Neural progenitor cell (in vitro differentiated cells): ENCODE measurements at regions not wholly inside any gene's neighbourhood (a gene's known extent, or its start where the extent isn't known, plus 50 kb on each side); places are given as distances from the start of the nearest gene placed in this dataset.

Experiments
- DNase-seq: peaks from one replicate; pipeline ENCODE4 v3.0.0-alpha.2; 2016; ENCODE audit warnings: low spot score
- H2AFZ ChIP-seq: fragments of 200-600 bp; sonication (generic); replicated peaks from 2 replicates; pipeline ENCODE4 v1.6.1; 2016; ENCODE audit warnings: antibody characterized with exemption
- H3F3A ChIP-seq: fragments of 200-600 bp; sonication (generic); 2 replicates; pipeline ENCODE4 v1.6.1; 2016; ENCODE audit warnings: antibody characterized with exemption, low read depth
- H3K27ac ChIP-seq: fragments of 200-600 bp; sonication (generic); 2 replicates; pipeline ENCODE4 v1.5.1; 2016; ENCODE audit warnings: mild to moderate bottlenecking
- H3K27me3 ChIP-seq: fragments of 200-600 bp; sonication (generic); 2 replicates; pipeline ENCODE4 v1.6.1; 2016; ENCODE audit warnings: mild to moderate bottlenecking, moderate library complexity
- H3K36me3 ChIP-seq: fragments of 200-600 bp; sonication (generic); 2 replicates; pipeline ENCODE4 v1.5.1; 2016
- H3K4me1 ChIP-seq: fragments of 200-600 bp; sonication (generic); 2 replicates; pipeline ENCODE4 v1.6.1; 2016; ENCODE audit warnings: mixed run types
- H3K4me2 ChIP-seq: fragments of 200-600 bp; sonication (generic); 2 replicates; pipeline ENCODE4 v1.6.1; 2016
- H3K4me3 ChIP-seq: fragments of 200-600 bp; sonication (generic); 2 replicates; pipeline ENCODE4 v1.5.1; 2016
- H3K79me2 ChIP-seq: fragments of 200-600 bp; sonication (generic); 2 replicates; pipeline ENCODE4 v1.6.1; 2016; ENCODE audit warnings: low read depth
- H3K9ac ChIP-seq: fragments of 200-600 bp; sonication (generic); 2 replicates; pipeline ENCODE4 v1.6.1; 2016
- H3K9me3 ChIP-seq: fragments of 200-600 bp; sonication (generic); 2 replicates; pipeline ENCODE4 v1.5.1; 2016; ENCODE audit warnings: low read depth
- H4K20me1 ChIP-seq: fragments of 200-600 bp; sonication (generic); 2 replicates; pipeline ENCODE4 v1.6.1; 2016; ENCODE audit warnings: low read depth
- H3K27ac Mint-ChIP-seq: 3 replicates; pipeline ENCODE4 v1.8.0; 2021; ENCODE audit warnings: mixed read lengths
- H3K27me3 Mint-ChIP-seq: 2 replicates; pipeline ENCODE4 v1.8.0; 2022; ENCODE audit warnings: low read depth, mild to moderate bottlenecking, inconsistent platforms, moderate library complexity, mixed read lengths; ENCODE audit not compliant: insufficient read depth
- H3K36me3 Mint-ChIP-seq: 3 replicates; pipeline ENCODE4 v1.8.0; 2021; ENCODE audit warnings: mixed read lengths
- H3K4me1 Mint-ChIP-seq: 3 replicates; pipeline ENCODE4 v1.8.0; 2021; ENCODE audit warnings: mixed read lengths
- H3K4me3 Mint-ChIP-seq: 3 replicates; pipeline ENCODE4 v1.8.0; 2021; ENCODE audit warnings: mild to moderate bottlenecking, moderate library complexity, mixed read lengths
- H3K9me3 Mint-ChIP-seq: 3 replicates; pipeline ENCODE4 v1.8.0; 2020; ENCODE audit warnings: mixed read lengths
- EZH2 ChIP-seq: fragments of 200-600 bp; sonication (generic); IDR thresholded peaks from 2 replicates; pipeline ENCODE4 v1.6.1; 2017; ENCODE audit warnings: antibody characterized with exemption, mild to moderate bottlenecking, moderate library complexity
- EZH2phosphoT487 ChIP-seq: fragments of 200-600 bp; sonication (generic); IDR thresholded peaks from 2 replicates; pipeline ENCODE4 v1.6.1; 2017; ENCODE audit warnings: antibody characterized with exemption
- TF ChIP-seq, protein P1 (sequence below): fragments of 200-600 bp; sonication (generic); IDR thresholded peaks from 2 replicates; pipeline ENCODE4 v1.5.1; 2017; ENCODE audit warnings: antibody characterized with exemption, mild to moderate bottlenecking

DNA sequence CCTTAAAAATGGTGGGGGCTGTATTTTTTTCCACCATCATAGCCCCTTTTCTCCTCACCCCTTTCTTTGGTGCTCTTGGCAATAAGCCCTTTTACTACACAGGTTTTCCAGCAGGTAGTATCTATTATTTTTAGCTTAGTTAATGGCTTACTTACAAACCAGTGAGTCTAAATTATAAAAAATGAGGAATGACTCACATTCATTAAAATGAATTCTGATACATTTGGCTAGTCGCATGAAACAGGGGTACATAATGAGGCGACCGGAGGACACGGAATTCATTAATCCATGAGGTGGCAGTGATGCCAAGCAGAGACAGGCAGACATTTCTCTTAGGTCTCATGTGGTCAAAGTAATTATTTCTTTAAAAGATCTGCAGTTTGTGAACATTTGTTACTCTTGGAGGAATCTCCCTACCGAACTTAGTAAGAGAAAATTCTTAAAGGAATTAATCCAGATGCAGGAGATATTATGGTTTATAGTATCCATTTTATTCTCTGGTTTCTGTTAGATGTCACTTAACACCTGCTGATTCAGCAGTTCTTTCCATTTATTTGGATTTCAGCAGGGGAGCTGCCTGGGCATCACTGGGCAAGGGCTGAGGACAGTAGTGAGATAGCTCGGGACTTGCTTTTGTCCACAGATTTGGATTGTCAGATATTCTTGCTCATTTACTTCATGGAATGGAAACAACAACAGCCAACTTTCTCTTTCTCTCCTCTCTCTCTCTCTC, 575.0 kb upstream of the NR3C2 start:
- no peaks in the 10 kb centered on the region for H3K36me3 ChIP-seq
- Mint-ChIP-seq H3K9me3 (no peaks in the 10 kb centered on the region), H3K4me3 (no peak overlapping the region), H3K27ac (no peak overlapping the region), H3K4me1 (no peaks in the 10 kb centered on the region), H3K27me3 (peaks cover 2% of the 10 kb centered on the region), H3K36me3 (no peaks in the 10 kb centered on the region)
- no peak overlapping the region for H2AFZ ChIP-seq
- H3K9me3 ChIP-seq: no peaks in the 10 kb centered on the region
- H3K4me3 ChIP-seq: no peak overlapping the region
- H3K4me2 ChIP-seq: no peak overlapping the region
- H3F3A ChIP-seq: no peaks in the 10 kb centered on the region
- H4K20me1 ChIP-seq: no peaks in the 10 kb centered on the region
- no peaks in the 10 kb centered on the region for H3K27me3 ChIP-seq
- H3K79me2 ChIP-seq: no peaks in the 10 kb centered on the region
- H3K27ac ChIP-seq: no peak overlapping the region
- TF ChIP-seq EZH2phosphoT487 (no peak), EZH2 (no peak)
- TF ChIP-seq, protein P1, sequence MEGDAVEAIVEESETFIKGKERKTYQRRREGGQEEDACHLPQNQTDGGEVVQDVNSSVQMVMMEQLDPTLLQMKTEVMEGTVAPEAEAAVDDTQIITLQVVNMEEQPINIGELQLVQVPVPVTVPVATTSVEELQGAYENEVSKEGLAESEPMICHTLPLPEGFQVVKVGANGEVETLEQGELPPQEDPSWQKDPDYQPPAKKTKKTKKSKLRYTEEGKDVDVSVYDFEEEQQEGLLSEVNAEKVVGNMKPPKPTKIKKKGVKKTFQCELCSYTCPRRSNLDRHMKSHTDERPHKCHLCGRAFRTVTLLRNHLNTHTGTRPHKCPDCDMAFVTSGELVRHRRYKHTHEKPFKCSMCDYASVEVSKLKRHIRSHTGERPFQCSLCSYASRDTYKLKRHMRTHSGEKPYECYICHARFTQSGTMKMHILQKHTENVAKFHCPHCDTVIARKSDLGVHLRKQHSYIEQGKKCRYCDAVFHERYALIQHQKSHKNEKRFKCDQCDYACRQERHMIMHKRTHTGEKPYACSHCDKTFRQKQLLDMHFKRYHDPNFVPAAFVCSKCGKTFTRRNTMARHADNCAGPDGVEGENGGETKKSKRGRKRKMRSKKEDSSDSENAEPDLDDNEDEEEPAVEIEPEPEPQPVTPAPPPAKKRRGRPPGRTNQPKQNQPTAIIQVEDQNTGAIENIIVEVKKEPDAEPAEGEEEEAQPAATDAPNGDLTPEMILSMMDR: no peak
- H3K4me1 ChIP-seq: peaks cover 6% of the 10 kb centered on the region
- H3K9ac ChIP-seq: no peak overlapping the region
- DNase-seq: no peak

DNA sequence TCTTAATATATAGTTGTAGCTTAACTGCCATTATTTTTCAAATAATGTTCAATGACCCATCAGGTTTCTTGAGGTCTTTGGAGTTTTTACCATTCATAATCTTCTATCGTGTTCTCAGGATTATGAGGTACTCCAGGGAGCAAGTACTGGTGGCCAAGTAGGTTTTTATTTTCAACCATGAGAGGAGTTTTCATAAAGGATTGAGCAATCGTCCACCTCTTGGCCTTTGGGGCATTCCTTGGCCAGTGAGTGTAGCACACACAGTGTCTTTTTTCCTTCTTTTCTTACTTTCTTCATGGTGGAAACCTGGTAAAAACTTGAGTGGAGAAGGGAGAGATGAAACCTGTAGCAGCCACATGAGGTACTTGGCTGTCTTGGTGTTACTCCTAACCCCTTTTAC, 567.0 kb upstream of the NR3C2 start:
- Histone ChIP-seq H3K4me1 (no peaks in the 10 kb centered on the region), H3K36me3 (no peaks in the 10 kb centered on the region)
- H3K36me3 Mint-ChIP-seq: no peaks in the 10 kb centered on the region

DNA sequence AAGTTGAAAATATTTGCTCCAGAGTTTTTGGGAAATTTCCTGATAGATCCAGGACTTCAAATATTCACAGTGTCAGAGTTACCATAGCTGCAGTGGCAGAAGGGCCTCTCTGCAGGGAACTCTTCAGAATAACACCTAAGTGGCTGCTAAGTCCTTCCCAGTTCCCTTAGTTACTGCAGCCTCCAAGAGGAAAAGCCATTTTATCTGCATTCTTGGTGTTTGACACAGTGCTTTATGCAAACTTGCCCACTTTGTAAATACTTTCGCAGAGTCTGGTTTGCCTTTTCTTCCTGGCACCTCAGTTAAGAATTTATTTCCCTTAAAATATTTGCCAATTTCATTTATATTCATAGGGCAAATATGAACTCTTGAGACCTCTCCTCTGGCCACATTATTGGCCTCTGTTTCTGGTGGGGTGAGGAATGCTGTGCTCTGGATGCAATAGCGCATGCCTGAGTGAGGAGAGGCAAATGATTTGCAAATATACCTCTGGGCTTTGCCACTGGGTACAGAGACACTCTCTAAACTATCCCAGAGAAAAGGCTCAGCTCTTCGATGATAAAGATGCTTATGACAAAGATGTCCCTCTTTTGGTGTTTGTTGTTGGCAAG, 566.3 kb upstream of the NR3C2 start:
- Mint-ChIP-seq H3K27me3 (peaks cover 3% of the 10 kb centered on the region), H3K27ac (no peak overlapping the region), H3K9me3 (peaks cover 4% of the 10 kb centered on the region), H3K4me1 (peaks cover 18% of the 10 kb centered on the region), H3K36me3 (no peaks in the 10 kb centered on the region), H3K4me3 (no peak overlapping the region)
- H2AFZ ChIP-seq: peak overlapping the region; percentile 26
- H3K9me3 ChIP-seq: no peaks in the 10 kb centered on the region
- H3K27me3 ChIP-seq: no peaks in the 10 kb centered on the region
- no peaks in the 10 kb centered on the region for H3K79me2 ChIP-seq
- no peak overlapping the region for H3K4me3 ChIP-seq
- TF ChIP-seq EZH2phosphoT487 (no peak), EZH2 (no peak)
- TF ChIP-seq, protein P1: no peak
- no peaks in the 10 kb centered on the region for H3K36me3 ChIP-seq
- no peaks in the 10 kb centered on the region for H4K20me1 ChIP-seq
- H3K4me1 ChIP-seq: no peaks in the 10 kb centered on the region
- no peak overlapping the region for H3K4me2 ChIP-seq
- H3K9ac ChIP-seq: no peak overlapping the region
- DNase-seq: no peak
- no peaks in the 10 kb centered on the region for H3F3A ChIP-seq
- no peak overlapping the region for H3K27ac ChIP-seq

More for the DNA sequence above, 567.0 kb upstream of the NR3C2 start:
- H3K4me1 Mint-ChIP-seq: peaks cover 18% of the 10 kb centered on the region
- H3K27me3 Mint-ChIP-seq: peaks cover 3% of the 10 kb centered on the region
- H3K9me3 Mint-ChIP-seq: peaks cover 4% of the 10 kb centered on the region
- DNase-seq: no peak
- Histone ChIP-seq H3K9ac (no peak overlapping the region), H2AFZ (no peak overlapping the region), H3K4me3 (no peak overlapping the region), H3F3A (no peaks in the 10 kb centered on the region), H3K4me2 (no peak overlapping the region), H3K27me3 (no peaks in the 10 kb centered on the region), H3K27ac (no peak overlapping the region), H3K9me3 (no peaks in the 10 kb centered on the region), H4K20me1 (no peaks in the 10 kb centered on the region), H3K79me2 (no peaks in the 10 kb centered on the region)
- H3K27ac Mint-ChIP-seq: no peak overlapping the region
- TF ChIP-seq, protein P1: no peak
- TF ChIP-seq EZH2phosphoT487 (no peak), EZH2 (no peak)
- H3K4me3 Mint-ChIP-seq: no peak overlapping the region
